ENCODE measurements at regions not wholly inside any gene's neighbourhood (a gene's known extent, or its start where the extent isn't known, plus 50 kb on each side); places are given as distances from the start of the nearest gene placed in this dataset.

DNA sequence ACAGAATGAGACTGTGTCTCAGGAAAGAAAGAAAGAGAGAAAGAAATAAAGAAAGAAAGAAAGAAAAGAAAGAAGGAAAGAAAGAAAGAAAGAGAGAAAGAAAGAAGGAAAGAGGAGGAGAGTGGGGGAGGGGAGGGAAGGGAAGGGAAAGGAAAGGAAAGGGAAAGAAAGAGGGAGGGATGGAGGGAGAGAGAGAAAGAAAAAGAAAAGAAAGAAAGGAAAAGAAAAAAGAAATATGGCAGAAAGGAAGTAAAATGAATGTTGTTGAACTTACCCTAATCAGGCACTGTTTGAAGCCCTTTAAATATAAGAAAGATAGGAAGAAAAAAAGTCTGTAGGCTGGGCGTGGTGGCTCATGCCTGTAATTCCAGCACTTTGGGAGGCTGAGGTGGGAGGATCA is 276.1 kb downstream of the INSC start:
- DNase-seq: no peak

DNA sequence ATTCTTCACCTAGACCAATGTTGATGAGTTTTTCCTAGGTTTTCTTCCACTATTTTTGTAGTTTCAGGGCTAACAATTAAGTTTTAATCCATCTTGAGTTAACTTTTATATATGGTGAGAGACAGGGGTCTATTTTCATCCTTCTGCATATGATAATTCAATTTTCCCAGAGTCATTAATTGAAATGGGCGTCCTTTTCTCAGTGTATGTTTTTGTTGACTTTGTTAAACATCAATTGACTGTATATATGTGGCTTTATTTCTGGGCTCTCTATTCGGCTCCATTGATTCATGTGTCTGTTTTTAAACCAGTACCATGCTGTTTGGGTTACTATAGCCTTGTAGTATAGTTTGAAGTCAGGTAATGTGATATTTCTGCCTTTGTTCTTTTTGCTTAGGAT is 282.1 kb downstream of the INSC start:
- no peak for DNase-seq

DNA sequence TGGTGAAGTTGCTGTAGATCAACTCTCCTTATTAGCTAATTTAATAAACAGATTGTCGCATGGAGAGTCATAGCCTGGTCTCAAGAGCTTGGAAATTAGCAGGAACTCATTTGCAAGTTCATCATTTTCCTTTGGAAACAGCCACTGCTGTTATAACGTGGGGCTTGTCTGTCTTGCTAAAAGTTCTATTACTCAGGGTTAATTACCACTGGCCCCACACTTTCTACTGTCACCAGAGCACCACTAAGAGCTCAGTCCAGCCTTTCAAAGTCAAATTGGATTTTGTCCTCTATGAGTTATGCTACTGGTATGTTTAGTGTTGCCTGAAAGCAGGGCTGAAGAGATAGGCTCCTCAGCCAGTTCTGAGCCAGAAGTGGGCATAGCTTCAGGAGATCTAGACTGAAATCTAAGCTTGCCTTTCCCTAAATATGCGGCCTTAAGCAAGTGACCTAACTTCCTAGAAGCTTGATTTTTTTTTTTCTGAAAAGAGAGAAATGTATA is 292.2 kb downstream of the INSC start:
- no peak for DNase-seq

DNA sequence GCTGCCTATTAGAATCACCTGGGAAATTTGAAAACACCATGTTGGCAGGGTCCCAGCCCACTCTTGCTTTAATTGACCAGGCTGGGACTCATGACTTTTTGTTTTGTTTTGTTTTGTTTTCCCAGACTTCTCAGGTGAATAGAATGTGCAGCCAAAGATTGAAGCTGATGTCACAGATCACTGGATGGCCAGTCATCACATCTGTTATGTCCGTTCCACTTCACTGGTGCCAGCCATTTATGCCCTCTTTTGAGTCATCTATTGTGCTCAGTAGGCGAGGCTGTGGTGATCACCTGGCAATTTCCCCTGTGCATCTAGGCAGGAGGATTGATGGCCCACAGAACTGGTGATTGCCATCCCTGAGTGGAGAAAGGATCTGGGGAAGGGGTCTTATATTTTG is 297.3 kb downstream of the INSC start:
- DNase-seq: no peak

DNA sequence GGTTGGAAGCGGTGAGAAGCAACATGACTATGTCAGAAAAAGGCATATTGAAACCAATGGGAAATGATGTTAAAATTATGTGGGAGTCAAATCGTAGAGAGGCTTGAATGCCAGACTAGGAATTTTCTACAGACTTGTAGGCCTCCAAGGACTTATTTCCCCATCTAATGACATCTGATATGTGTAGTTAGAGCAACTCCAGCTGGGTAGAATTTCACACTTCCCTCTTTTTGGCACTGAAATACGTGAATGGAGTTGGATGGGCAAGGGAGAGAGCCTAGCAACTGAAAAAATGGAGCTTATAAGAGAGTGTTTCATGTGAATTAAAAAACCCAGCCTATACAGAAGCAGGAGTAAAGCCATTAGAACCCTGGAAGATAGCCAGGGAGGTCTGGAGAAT is 304.2 kb downstream of the INSC start:
- no peak for DNase-seq

DNA sequence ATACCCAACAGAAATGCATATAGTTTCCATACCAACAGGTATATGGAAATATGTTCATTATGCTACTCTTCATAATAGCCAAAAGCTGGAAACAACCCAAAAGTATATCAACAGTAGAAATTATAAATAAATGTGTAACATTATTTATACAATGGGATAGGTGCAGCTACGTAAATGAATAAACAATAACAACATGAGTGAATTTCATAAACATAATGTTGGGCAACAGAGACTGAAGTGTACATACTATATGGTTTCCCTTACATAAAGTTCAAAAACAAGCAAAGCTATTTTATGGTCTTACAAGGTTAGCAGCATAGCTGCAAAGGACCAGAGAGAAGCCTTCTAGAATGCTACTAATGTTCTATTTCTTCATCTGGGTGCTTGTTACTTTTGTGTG is 305.0 kb downstream of the INSC start:
- no peak for DNase-seq

DNA sequence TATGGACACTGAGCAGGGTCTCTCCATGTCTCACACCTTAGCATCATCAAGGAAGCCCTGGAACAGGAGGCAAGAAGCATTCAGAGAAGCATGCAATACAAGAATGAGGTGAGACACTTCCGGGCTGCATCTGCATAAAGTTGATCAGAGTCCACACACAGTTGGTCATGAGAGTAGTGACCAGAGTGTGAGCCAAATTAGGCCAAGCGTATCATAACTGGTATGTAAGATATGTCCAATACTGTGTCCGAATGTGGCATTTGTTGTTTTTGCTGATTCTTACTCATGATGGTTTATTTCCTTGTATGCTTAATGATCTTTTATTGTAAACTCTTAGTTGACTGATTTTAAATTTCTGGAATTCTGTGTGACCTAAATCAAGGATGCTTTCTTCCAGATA is 315.7 kb downstream of the INSC start:
- DNase-seq: no peak

DNA sequence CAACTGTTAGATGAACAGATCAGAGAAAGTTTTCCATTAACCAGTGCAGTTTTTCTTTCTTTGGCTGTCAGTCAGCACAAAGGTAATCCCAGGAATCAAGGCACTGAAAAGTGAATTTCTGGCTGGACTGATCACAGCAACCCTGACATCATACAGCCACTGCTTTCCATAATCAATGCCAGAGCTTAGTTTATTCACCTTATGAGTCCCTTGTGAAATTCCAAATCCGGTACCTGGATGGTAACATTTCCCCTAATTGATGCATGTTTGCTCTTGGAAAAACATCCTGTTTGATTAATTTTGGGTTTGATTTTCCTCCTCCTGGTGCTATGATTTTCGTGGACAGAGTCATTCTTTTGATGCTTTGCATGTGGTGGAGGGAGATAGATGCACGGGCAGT is 319.8 kb downstream of the INSC start:
- DNase-seq: no peak

DNA sequence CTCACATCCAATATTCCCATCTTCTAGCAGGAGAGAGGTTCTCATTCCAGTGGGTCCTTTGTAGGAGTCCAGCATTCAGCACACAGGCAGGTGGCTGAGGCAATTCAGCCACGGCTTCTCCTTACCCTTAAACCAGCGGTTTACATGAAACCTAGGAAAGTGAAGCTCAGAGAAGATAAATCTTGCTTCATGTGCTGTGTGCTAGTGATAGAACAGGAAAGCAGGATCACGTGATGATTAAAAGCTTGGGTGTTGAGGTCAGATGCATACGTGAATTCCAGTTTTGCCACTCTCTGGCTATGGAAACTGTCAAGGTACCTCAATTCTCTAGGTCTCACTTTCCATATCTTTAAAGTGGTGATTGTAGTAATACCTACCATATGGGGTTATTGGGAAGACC is 331.6 kb downstream of the INSC start:
- no peak for DNase-seq

DNA sequence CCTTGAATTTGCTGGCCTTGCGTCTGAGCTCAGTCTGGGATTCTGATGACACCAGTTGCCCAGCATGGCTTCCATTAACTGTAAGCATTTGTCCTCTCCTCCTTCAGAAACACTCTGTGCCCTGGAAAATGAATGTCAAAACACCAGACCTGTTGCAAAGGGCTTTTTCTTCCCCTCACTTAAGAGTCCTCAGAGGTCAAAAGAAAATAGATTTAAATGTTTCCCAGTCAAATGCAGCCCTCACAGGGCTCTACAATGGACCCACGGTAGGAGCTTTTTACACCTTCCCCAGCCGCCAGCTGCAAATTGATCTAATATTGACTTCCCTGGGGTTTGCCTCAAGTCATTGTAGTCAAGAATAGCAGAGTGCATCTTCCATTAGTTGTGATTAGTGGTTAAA is 332.2 kb downstream of the INSC start:
- no peak for DNase-seq

DNA sequence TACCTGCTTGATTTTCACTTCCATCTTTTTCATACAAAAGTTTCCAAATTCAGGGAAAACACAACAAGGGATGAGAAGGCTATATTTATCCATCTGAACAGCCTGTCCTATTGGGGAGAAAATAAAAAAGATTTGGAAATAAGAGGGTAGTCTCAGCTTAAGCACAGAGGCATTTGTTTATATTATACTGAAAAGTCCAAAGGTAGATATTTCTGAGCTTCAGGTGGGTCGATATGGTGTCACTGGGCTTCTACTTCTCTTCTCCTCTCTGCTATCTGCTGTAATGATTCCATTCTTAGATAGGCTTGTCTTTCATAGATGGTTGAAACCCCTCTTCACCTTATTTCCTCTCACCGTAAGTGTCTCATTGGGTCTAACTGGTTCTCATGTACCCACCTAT is 337.0 kb downstream of the INSC start:
- DNase-seq: no peak

DNA sequence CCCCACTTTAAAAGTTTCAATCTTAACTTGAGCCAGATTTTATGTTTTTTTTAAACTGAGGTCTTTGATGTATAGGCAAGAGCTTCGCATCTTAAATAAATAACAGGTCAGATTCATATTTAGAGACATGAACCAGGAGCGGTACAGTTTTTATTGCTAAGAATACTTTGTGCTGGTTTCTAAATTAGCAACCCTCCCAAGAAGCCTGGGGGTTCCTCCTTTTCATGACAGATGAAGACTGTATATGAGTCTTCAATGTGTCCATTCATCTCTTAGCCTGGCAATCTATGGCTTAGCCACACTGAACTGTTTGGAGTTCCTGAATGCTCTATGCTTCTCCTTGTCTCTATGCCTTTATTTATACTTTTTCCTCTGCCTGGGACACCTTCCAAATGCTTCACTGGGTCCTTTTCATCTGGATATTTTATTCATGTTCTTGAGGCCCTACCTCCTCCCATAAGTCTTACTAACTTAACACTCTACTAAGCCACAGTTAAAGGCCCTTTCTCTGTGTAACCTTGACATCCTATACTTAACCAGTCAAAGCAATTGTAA is 338.6 kb downstream of the INSC start:
- no peak for DNase-seq

DNA sequence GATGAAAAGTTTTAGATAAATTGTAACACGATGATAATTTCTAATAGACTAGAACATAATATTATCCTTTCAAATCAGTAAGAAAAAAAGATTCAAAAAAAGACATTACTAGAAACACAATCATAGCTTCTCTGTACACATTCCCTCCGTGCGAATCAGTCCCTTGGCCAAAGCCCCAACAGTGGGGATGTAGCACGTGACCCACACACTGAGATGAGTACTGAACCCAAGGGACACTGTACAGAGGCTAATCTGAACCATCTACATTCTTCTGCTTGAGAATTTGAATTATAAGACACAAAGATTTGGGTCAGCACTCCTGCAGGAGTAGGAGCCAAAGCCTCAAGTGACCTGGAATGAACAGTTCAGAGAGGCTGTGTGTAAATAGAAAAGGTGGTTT is 353.7 kb downstream of the INSC start:
- DNase-seq: no peak

DNA sequence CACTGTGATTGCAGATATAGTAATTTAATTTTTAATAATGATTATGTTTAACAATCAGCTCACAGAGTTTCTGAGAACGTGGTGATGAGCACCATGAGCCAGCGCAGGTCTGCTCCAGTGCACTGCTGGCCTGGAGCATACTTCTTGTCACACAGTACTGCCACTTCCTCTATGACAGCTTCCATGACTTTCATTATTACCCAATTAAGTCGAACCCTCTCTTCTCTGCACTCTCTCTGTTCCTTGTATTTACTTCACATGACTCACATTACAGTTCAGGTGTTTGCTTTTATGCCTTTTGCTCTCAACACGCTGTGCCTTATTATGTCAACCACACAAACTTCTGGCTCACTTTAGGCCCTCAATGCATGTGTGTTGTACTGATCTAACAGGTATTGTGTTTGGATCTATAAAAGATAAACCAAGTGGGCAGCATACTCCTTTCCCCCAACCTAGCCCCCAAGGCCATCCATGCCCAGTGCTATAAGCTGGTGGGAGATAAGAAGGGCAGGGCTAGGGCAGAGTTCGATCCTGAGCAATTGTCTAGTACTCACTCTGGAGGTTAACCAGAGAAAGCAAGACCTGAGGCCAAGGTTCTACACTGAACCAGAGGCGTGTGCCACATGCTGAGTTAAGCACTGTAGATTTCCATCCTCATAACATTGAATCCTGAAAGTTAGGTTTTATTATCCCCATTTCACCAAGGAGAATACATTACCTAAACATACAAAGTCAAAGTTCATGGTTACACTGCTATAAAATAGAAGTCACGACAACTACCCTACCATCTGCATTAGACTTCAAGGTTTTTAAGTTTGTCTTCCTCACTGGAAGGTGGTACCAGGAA is 356.5 kb downstream of the INSC start:
- no peak for DNase-seq

DNA sequence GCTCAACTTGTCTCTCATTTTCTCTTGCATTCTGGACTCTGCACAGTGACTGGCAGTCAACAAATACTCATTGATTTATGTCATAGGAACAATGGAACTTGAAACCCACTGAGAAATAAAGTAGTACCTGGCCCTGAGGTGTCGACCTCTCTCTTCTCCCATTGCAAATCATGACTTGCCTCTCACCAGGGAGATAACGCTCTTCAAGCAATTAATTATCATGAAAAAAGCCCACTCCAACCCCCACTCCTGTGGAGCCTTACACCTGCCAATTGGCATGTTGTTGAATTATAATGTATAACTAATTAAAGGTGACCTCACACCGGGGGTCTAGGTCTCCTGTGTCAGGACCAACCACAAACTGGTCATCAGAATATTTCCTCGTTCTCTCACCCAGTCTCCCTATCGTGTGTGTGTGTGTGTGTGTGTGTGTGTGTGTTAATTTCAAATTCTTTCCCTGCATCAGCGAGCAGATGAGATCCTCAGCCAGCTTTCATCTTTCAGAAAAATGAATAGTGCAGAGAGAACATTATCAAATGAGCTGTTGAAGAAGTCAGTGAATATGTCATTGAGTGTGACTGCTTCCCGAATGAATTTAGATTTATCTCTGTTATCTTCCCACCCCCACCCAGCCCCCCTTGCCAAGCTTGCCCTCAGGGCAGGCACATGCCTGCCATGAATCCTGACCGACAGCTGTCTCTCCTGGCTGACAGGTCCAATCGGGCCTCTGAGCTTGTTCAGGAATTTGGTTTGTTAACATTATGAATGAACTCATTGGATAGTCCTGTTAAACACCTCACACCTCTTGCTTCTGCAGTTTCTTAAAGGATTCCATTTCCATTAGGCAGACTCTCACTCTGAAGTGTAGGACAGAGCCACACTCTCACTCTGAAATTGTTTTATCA is 357.4 kb downstream of the INSC start:
- no peak for DNase-seq

DNA sequence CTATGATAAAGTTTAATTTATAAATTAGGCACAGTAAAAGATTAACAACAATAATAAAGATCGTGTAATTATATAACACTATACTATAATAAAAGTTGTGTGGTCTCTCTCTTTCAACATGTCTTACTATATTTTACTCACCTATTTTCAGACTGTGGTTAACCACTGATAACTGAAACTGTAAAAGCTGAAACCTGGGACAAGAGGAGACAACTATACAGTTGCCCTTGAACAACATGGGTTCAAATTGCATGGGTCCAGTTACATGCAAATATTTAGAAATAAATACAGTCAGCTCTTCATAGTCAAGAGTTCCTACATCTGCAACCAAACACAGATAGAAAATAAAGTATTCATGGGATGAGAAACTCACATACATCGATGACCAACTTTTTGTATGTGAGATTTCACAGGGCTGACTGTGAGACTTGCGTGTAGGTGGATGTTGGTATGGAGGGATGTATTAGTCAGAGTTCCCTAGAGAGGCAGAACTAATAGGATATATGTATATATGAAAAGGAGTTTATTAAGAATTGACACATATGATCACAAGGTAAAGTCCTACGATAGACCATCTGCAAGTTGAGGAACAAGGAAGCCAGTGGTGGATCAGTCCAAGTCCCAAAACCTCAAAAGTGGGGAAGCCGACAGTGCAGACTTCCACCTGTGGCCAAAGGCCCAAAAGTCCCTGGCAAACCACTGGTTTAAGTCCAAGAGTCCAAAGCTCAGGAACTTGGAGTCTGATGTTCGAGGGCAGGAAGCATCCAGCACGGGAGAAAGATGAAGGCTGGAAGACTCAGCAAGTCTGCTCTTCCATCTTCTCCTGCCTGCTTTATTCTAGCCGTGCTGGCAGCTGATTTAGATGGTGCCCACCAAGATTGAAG is 359.5 kb downstream of the INSC start:
- DNase-seq: no peak

DNA sequence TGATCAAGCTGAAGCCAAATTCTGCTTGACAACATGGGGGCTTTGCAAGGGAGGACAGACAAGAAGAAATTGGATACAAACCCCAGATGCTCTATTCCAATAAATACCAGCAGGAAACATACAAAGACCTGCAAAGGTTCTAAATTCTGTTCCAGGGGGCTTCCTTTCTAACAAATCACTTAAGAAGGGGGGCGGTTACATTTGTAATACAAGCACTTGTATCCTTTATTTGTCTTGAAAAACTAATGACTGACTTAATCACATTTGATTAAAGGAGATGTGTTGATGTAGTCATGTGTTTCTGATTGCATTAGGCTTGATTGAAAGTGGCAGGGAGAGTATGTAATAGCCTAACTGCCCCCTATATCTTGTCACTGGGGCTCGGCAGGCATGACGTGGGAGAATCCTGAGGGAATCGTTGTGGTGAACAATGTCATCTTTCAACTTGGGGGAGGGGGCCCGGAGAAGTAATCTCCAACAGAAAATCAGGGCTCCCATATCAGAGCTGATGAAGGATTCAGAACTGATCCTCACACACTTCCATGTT is 361.7 kb downstream of the INSC start:
- no peak for DNase-seq

DNA sequence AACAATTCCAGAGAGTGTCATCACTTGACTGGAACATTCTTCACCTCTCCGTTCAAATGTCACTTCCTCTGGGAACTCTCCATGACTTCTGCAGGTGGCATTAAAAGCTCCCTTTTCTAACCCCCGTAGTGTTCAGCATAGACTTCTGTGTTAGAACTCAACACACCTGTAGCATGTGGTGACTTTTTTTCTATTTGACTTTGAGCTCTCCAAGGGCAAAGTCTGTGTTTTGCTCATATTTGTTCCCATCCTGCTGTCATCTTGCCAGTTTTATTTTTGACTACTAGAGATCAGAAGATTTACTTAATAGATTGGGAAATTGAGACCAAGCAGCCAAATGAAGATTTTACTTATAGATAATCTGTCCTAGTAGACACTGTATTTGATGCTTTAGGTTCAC is 367.1 kb downstream of the INSC start:
- DNase-seq: no peak

DNA sequence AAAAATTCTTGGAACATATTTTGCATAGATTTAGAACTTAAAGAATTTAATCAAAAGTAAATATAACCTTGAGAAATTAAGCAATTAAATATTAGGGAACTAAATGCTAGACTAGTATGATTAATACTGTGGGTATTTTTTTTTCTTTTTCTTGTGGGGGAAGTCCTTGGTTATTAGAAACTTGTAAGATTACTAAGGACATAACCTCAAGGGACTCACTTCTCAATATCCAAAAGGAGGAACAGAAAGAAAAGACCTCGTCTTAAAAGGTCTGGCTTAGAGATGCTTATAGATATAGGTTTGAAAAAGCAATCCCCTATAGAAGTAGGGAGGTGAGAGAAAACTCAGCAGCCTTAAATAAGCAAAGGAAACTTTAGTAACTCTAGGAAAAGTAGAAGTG is 368.5 kb downstream of the INSC start:
- no peak for DNase-seq

DNA sequence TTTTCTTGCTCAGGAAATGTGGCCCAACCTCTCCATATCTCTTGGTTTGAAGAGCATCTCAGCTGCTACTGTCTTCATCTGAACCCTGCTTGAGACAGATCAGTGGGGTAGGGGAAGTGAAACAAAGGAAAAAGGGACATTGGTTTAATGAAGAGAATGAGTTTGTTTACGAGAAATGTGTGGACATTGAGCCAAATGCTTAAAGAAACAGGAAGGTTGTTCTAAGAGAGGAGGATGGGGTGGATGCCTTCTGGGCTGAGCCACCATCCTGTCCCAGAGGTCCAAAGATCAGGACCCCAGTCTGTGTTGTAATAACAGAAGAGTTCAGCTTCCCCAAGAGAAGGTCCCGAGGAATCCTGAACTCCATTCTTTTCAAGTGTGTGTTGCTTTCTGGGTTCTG is 369.7 kb downstream of the INSC start:
- DNase-seq: no peak

DNA sequence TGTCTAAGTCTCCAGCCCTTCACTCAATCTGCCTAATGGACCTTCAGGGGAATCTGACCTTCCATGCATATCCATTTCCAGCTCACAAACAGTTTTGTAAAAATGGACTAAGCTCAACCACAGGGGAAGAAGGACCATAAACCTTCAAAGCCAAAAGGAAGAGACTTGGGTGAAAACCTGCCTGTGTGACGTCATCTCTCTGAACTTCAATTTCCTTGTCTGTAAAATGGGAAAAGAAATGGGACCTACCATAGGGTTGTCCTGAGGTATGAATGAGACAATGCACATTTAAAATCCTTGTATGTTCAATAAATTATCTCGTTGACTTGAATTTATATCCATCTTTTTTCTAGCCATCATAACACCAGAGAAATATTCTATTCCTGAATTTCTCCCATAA is 370.7 kb downstream of the INSC start:
- DNase-seq: no peak

DNA sequence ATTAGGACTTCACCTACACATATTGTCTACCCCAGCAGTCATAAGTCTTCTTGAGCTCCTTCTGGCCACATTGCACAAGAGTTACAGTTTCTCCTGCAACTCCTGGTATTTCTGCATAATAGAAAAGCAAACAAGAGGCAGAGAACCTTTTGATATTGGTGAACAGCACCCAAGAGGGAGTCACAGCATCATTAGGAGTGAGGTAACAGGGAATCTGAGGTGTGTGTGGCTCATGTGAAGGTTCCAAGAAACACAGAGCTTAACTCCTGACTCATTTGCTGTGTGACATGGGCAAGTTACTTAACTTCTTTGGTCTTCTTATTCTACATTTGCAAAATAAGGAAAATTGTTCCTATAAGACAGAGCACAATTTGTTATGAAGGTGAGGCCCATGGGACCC is 374.6 kb downstream of the INSC start:
- DNase-seq: no peak
